ENCODE measurements at regions not wholly inside any gene's neighbourhood (a gene's known extent, or its start where the extent isn't known, plus 50 kb on each side); places are given as distances from the start of the nearest gene placed in this dataset.

DNA sequence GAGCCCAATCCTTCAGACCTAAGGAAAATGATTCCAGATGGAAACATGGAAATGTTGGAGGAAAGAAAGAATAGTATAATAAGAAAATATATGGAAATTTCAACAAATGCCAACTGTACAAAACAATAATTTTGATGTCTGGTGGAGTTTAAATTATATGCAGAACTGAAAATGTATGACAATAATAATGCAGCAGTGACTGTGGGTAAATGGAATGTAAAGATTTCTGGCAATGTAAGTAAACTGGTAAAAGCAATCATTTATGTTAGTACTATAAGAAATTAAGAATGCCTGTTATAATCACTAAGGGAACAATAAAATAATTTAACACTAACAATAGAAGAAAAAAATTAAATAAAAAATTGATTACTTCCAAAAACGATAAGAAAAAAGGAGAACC lies 89.0 kb downstream of the EDN1 start:
- TF ChIP-seq CTCF (IDR thresholded peaks at IDR 0.05 in 8 of 11, conservative IDR thresholded peaks at IDR 0.05 in 3 of 11) (no peak), POLR2AphosphoS5 (IDR thresholded peaks at IDR 0.05) (no peak), POLR2A (IDR thresholded peaks at IDR 0.05) (no peak)

Data from spleen (tissue), 7 donors.